ENCODE measurements at regions not wholly inside any gene's neighbourhood (a gene's known extent, or its start where the extent isn't known, plus 50 kb on each side); places are given as distances from the start of the nearest gene placed in this dataset.

GRCh38 chr19:28168557-28168956, 1044.4 kb downstream of the UQCRFS1 start:
- Histone ChIP-seq H3K79me2 (ENCODE audit: insufficient read depth, low read length) (no peaks in the 10 kb centered on the region), H3K4me1 (ENCODE audit: insufficient read depth, low read length, poor library complexity, severe bottlenecking) (no peaks in the 10 kb centered on the region), H3K9me3 (ENCODE audit: insufficient read depth, low read depth, low read length) (0 out of 2 replicates have a peak, but pooled peaks cover 5% of the 10 kb centered on the region), H2AFZ (ENCODE audit: low read length) (no peak overlapping the region), H3K9ac (ENCODE audit: low read depth, low read length, poor library complexity, severe bottlenecking) (no peak overlapping the region), H3F3A (ENCODE audit: low read depth) (no peaks in the 10 kb centered on the region), H3K9me2 (replicated peaks; ENCODE audit: low read depth, low read length) (no peaks in the 10 kb centered on the region), H3K36me3 (ENCODE audit: insufficient read depth, low read length) (no peaks in the 10 kb centered on the region), H3K4me2 (ENCODE audit: low read depth, low read length, poor library complexity, severe bottlenecking) (no peak overlapping the region), H3K4me3 (ENCODE audit: low read length, poor library complexity, severe bottlenecking) (no peak overlapping the region), H3K27me3 (ENCODE audit: insufficient read depth, low read length, poor library complexity, severe bottlenecking) (no peaks in the 10 kb centered on the region), H4K20me1 (ENCODE audit: insufficient read depth, low read length, poor library complexity, severe bottlenecking) (no peaks in the 10 kb centered on the region)
- TF ChIP-seq EZH2phosphoT487 (IDR thresholded peaks at IDR 0.05; ENCODE audit: borderline replicate concordance) (no peak), CTCF (conservative IDR thresholded peaks at IDR 0.05; ENCODE audit: low read length) (no peak)

- Histone ChIP-seq H3K9me2 (replicated peaks; ENCODE audit: low read depth, low read length) (no peaks in the 10 kb centered on the region), H4K20me1 (ENCODE audit: insufficient read depth, low read length, poor library complexity, severe bottlenecking) (no peaks in the 10 kb centered on the region), H3K4me1 (ENCODE audit: insufficient read depth, low read length, poor library complexity, severe bottlenecking) (no peaks in the 10 kb centered on the region), H3K4me2 (ENCODE audit: low read depth, low read length, poor library complexity, severe bottlenecking) (no peak overlapping the region), H3K9ac (ENCODE audit: low read depth, low read length, poor library complexity, severe bottlenecking) (no peak overlapping the region), H3K79me2 (ENCODE audit: insufficient read depth, low read length) (no peaks in the 10 kb centered on the region), H3K9me3 (ENCODE audit: insufficient read depth, low read depth, low read length) (0 out of 2 replicates have a peak, but pooled peaks cover 5% of the 10 kb centered on the region), H3K27me3 (ENCODE audit: insufficient read depth, low read length, poor library complexity, severe bottlenecking) (no peaks in the 10 kb centered on the region), H3F3A (ENCODE audit: low read depth) (no peaks in the 10 kb centered on the region), H3K36me3 (ENCODE audit: insufficient read depth, low read length) (no peaks in the 10 kb centered on the region), H2AFZ (ENCODE audit: low read length) (no peak overlapping the region), H3K4me3 (ENCODE audit: low read length, poor library complexity, severe bottlenecking) (no peak overlapping the region)
- no peak for TF ChIP-seq CTCF (conservative IDR thresholded peaks at IDR 0.05; ENCODE audit: low read length)
- TF ChIP-seq EZH2phosphoT487 (IDR thresholded peaks at IDR 0.05; ENCODE audit: borderline replicate concordance), result no peak
Measured at GRCh38 chr19:28166025-28166424, 1046.9 kb downstream of the UQCRFS1 start.

- 0 out of 2 replicates have a peak, but pooled peaks cover 6% of the 10 kb centered on the region for H3K9me3 ChIP-seq (ENCODE audit: insufficient read depth, low read depth, low read length)
- H3K4me1 ChIP-seq (ENCODE audit: insufficient read depth, low read length, poor library complexity, severe bottlenecking), result no peaks in the 10 kb centered on the region
- no peaks in the 10 kb centered on the region for H3K36me3 ChIP-seq (ENCODE audit: insufficient read depth, low read length)
- no peaks in the 10 kb centered on the region for H3F3A ChIP-seq (ENCODE audit: low read depth)
- no peak overlapping the region for H3K4me3 ChIP-seq (ENCODE audit: low read length, poor library complexity, severe bottlenecking)
- no peaks in the 10 kb centered on the region for H3K9me2 ChIP-seq (replicated peaks; ENCODE audit: low read depth, low read length)
- TF ChIP-seq CTCF (conservative IDR thresholded peaks at IDR 0.05; ENCODE audit: low read length) (no peak), EZH2phosphoT487 (IDR thresholded peaks at IDR 0.05; ENCODE audit: borderline replicate concordance) (no peak)
- H3K9ac ChIP-seq (ENCODE audit: low read depth, low read length, poor library complexity, severe bottlenecking), result no peak overlapping the region
- H3K27me3 ChIP-seq (ENCODE audit: insufficient read depth, low read length, poor library complexity, severe bottlenecking), result no peaks in the 10 kb centered on the region
- no peak overlapping the region for H3K4me2 ChIP-seq (ENCODE audit: low read depth, low read length, poor library complexity, severe bottlenecking)
- no peaks in the 10 kb centered on the region for H3K79me2 ChIP-seq (ENCODE audit: insufficient read depth, low read length)
- H4K20me1 ChIP-seq (ENCODE audit: insufficient read depth, low read length, poor library complexity, severe bottlenecking), result no peaks in the 10 kb centered on the region
- H2AFZ ChIP-seq (ENCODE audit: low read length), result no peak overlapping the region
Measured at GRCh38 chr19:28164214-28164613, 1048.7 kb downstream of the UQCRFS1 start.

Data from Loucy (cell line).